K562 (cell line): ENCODE measurements at regions not wholly inside any gene's neighbourhood (a gene's known extent, or its start where the extent isn't known, plus 50 kb on each side); places are given as distances from the start of the nearest gene placed in this dataset.

Source experiments
- BHLHE40 ChIP-seq: IDR thresholded peaks from 2 replicates; pipeline ENCODE4 v1.6.1; 2011; ENCODE audit warnings: low read length, improper control_type of control experiment
- EZH2 ChIP-seq: IDR thresholded peaks from 2 replicates; pipeline ENCODE4 v1.6.1; 2012; ENCODE audit warnings: low read depth, mild to moderate bottlenecking, inconsistent platforms, low read length, borderline replicate concordance
- SIN3A ChIP-seq, 2 experiments: fragments of 150-350 bp in 1 of 2; IDR thresholded peaks; 2 replicates each; pipeline ENCODE4 v1.6.1; 2011 to 2016; ENCODE audit warnings: borderline replicate concordance in 2 of 2, low read depth in 2 of 2, low read length in 2 of 2, mild to moderate bottlenecking in 2 of 2, moderate library complexity in 2 of 2; ENCODE audit not compliant: control insufficient read depth in 1 of 2
- SP1 ChIP-seq: sonication (generic); formaldehyde crosslinking; IDR thresholded peaks from 2 replicates; pipeline ENCODE4 v1.8.1; 2022; ENCODE audit warnings: mild to moderate bottlenecking, missing genetic modification reagents
- ZNF175 ChIP-seq: fragments of 200-800 bp; sonication (Bioruptor generic); IDR thresholded peaks from 2 replicates; pipeline ENCODE4 v1.6.1; 2016; ENCODE audit warnings: low read depth, mild to moderate bottlenecking, missing genetic modification characterization, missing compliant biosample characterization
- ZNF197 ChIP-seq: fragments of 200-800 bp; sonication (Bioruptor generic); IDR thresholded peaks from 2 replicates; pipeline ENCODE4 v1.6.1; 2016; ENCODE audit warnings: low read depth, missing genetic modification characterization, missing compliant biosample characterization
- ZNF766 ChIP-seq: fragments of 200-800 bp; sonication (Bioruptor generic); conservative IDR thresholded peaks from 2 replicates; pipeline ENCODE4 v1.6.1; 2016; ENCODE audit warnings: missing genetic modification characterization, missing compliant biosample characterization

DNA sequence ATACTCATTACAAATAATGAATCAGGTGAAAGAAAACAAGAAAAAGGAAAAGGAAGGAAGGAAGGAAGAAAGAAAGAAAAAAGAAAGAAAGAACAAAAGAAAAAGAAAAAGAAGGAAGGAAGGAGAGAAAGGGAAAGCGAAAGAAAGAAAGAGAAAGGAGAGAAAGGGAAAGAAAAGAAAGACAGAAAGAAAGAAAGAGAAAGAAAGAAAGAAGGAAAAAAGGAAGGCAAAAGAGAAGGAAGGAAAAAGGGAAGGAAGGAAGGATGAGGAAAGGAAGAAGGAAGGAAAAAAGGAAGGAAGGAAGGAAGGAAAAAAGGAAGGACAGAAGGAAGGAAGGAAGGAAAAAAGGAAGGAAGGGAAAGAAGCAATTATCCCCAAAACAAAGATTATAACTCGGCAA is 1460.4 kb upstream of the PIK3C3 start:
- no peak for TF ChIP-seq SIN3A (IDR thresholded peaks at IDR 0.05; ENCODE audit: borderline replicate concordance in 2 of 2, control insufficient read depth in 1 of 2, low read depth in 2 of 2, low read length in 2 of 2)
- no peak for TF ChIP-seq BHLHE40
- TF ChIP-seq EZH2 = no peak
- TF ChIP-seq ZNF766 = no peak
- no peak for TF ChIP-seq SP1 (CRISPR knock-in tag)
- no peak for TF ChIP-seq ZNF175 (CRISPR knock-in tag)
- TF ChIP-seq ZNF197 (CRISPR knock-in tag) = no peak
